ENCODE measurements at regions not wholly inside any gene's neighbourhood (a gene's known extent, or its start where the extent isn't known, plus 50 kb on each side); places are given as distances from the start of the nearest gene placed in this dataset.

- Histone ChIP-seq H3F3A (ENCODE audit: insufficient read depth, low read length) (no peaks in the 10 kb centered on the region), H3K9ac (ENCODE audit: low read length) (no peak overlapping the region), H3K9me3 (ENCODE audit: low read length) (no peaks in the 10 kb centered on the region), H3K4me2 (ENCODE audit: low read length) (no peak overlapping the region), H3K79me2 (ENCODE audit: insufficient read depth, low read length) (no peaks in the 10 kb centered on the region), H3K4me3 (ENCODE audit: low read depth, low read length, poor library complexity, severe bottlenecking) (no peak overlapping the region), H4K20me1 (ENCODE audit: insufficient read depth, low read length) (no peaks in the 10 kb centered on the region), H3K4me1 (ENCODE audit: insufficient read depth, low read length, severe bottlenecking) (no peaks in the 10 kb centered on the region), H3K36me3 (ENCODE audit: insufficient read depth, low read length) (no peaks in the 10 kb centered on the region), H2AFZ (ENCODE audit: low read length) (no peak overlapping the region), H3K27me3 (ENCODE audit: insufficient read depth, low read length) (peaks cover 3% of the 10 kb centered on the region; the same call in 1 of the 2 replicates), H3K27ac (ENCODE audit: low read depth, low read length, poor library complexity, severe bottlenecking) (no peak overlapping the region), H3K9me2 (ENCODE audit: low read depth, low read length) (no peaks in the 10 kb centered on the region)
- TF ChIP-seq CTCF (IDR thresholded peaks at IDR 0.05; ENCODE audit: low read length) = no peak
- TF ChIP-seq EZH2 (IDR thresholded peaks at IDR 0.05; ENCODE audit: borderline replicate concordance, low read length) = no peak
These were observed 80.4 kb upstream of the POU3F1 start for GRCh38 chr1:38126970-38127369.

GRCh38 chr1:38125837-38126520 is 79.4 kb upstream of the POU3F1 start:
- H3K27ac ChIP-seq (ENCODE audit: low read depth, low read length, poor library complexity, severe bottlenecking) = no peak overlapping the region
- H3K36me3 ChIP-seq (ENCODE audit: insufficient read depth, low read length) = no peaks in the 10 kb centered on the region
- no peaks in the 10 kb centered on the region for H3K79me2 ChIP-seq (ENCODE audit: insufficient read depth, low read length)
- no peaks in the 10 kb centered on the region for H3K9me2 ChIP-seq (ENCODE audit: low read depth, low read length)
- H3K27me3 ChIP-seq (ENCODE audit: insufficient read depth, low read length) = peaks cover 3% of the 10 kb centered on the region; the same call in 1 of the 2 replicates
- H3K9ac ChIP-seq (ENCODE audit: low read length) = no peak overlapping the region
- H4K20me1 ChIP-seq (ENCODE audit: insufficient read depth, low read length) = no peaks in the 10 kb centered on the region
- no peak overlapping the region for H3K4me2 ChIP-seq (ENCODE audit: low read length)
- H3K9me3 ChIP-seq (ENCODE audit: low read length) = no peaks in the 10 kb centered on the region
- H3K4me3 ChIP-seq (ENCODE audit: low read depth, low read length, poor library complexity, severe bottlenecking) = no peak overlapping the region
- TF ChIP-seq CTCF (IDR thresholded peaks at IDR 0.05; ENCODE audit: low read length) (no peak), EZH2 (IDR thresholded peaks at IDR 0.05; ENCODE audit: borderline replicate concordance, low read length) (no peak)
- H3K4me1 ChIP-seq (ENCODE audit: insufficient read depth, low read length, severe bottlenecking) = no peaks in the 10 kb centered on the region
- H3F3A ChIP-seq (ENCODE audit: insufficient read depth, low read length) = no peaks in the 10 kb centered on the region
- H2AFZ ChIP-seq (ENCODE audit: low read length) = no peak overlapping the region

GRCh38 chr1:38125016-38125415 is 78.4 kb upstream of the POU3F1 start:
- Histone ChIP-seq H3K27ac (ENCODE audit: low read depth, low read length, poor library complexity, severe bottlenecking) (no peak overlapping the region), H4K20me1 (ENCODE audit: insufficient read depth, low read length) (no peaks in the 10 kb centered on the region), H3K27me3 (ENCODE audit: insufficient read depth, low read length) (peaks cover 3% of the 10 kb centered on the region; the same call in 1 of the 2 replicates), H3K9me3 (ENCODE audit: low read length) (no peaks in the 10 kb centered on the region), H2AFZ (ENCODE audit: low read length) (no peak overlapping the region), H3K4me3 (ENCODE audit: low read depth, low read length, poor library complexity, severe bottlenecking) (no peak overlapping the region), H3F3A (ENCODE audit: insufficient read depth, low read length) (no peaks in the 10 kb centered on the region), H3K4me1 (ENCODE audit: insufficient read depth, low read length, severe bottlenecking) (no peaks in the 10 kb centered on the region), H3K36me3 (ENCODE audit: insufficient read depth, low read length) (no peaks in the 10 kb centered on the region), H3K9ac (ENCODE audit: low read length) (no peak overlapping the region), H3K4me2 (ENCODE audit: low read length) (no peak overlapping the region), H3K9me2 (ENCODE audit: low read depth, low read length) (no peaks in the 10 kb centered on the region), H3K79me2 (ENCODE audit: insufficient read depth, low read length) (no peaks in the 10 kb centered on the region)
- no peak for TF ChIP-seq EZH2 (IDR thresholded peaks at IDR 0.05; ENCODE audit: borderline replicate concordance, low read length)
- no peak for TF ChIP-seq CTCF (IDR thresholded peaks at IDR 0.05; ENCODE audit: low read length)

Measured in OCI-LY1 (cell line).